ENCODE measurements at regions not wholly inside any gene's neighbourhood (a gene's known extent, or its start where the extent isn't known, plus 50 kb on each side); places are given as distances from the start of the nearest gene placed in this dataset.

DNA sequence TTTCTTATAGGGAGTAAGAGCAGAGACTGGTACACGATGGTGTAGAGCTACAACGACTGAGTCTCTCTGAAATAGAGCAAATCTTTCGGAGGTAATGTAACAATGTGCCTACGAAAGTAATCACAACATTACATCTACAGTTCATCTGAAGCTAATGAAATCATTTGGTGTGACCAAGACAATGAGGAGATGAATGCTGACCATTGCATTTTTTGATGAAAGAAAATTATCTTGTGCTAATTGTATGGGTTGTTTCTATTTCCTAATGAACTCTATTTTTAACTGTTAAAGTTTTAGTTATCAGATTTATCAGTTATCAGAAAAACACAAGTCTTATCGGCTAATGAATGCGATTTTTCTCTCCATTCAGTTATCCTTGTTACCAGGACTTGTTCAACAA is 913.4 kb downstream of the SLITRK6 start:
- Histone ChIP-seq H3K4me1 (replicated peaks in 1 of 2) (no peaks in the 10 kb centered on the region), H3K4me3 (no peak overlapping the region), H3K27ac (no peak overlapping the region)
- 2 to 100% (median 61%) methylated on average over 1 to 6 of the region's 6 CpGs; no CpG with 5 or more reads in 1 of the 10 experiments for WGBS, 10 experiments
- ATAC-seq (replicated peaks in 6 of 8), result no peak
- in situ Hi-C loops (cut with MboI; ENCODE audit: low pct_unique_long_range_greater_than_20kb in 2 of 9, low sequenced_read_pairs in 9 of 9, unreplicated experiment in 9 of 9), result no loop called here

DNA sequence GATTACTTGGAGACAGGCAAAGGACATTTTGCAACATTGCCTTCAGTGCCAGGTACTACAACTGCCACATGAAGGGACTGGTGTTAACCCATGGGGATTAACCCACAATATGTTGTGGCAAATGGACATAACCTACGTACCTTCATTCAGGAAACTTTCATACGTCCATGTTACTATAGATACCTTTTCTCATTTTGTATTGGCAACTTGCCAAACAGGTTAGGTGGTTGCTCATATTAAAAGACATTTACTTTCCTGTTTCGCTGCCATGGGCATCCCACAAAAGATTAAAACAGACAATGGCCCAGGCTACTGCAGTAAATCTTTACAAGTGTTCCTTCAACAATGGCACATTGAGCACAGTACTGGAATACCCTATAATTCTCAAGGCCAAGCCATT is 925.3 kb downstream of the SLITRK6 start:
- ATAC-seq (replicated peaks in 6 of 8), result no peak
- in situ Hi-C loops (cut with MboI; ENCODE audit: low pct_unique_long_range_greater_than_20kb in 2 of 9, low sequenced_read_pairs in 9 of 9, unreplicated experiment in 9 of 9), result no loop called here
- 13 to 100% (median 67%) methylated on average over 1 to 3 of the region's 3 CpGs; no CpG with 5 or more reads in 2 of the 10 experiments for WGBS, 10 experiments
- Histone ChIP-seq H3K27ac (no peak overlapping the region), H3K4me1 (replicated peaks in 1 of 2) (peaks cover 0 to 4% of the 10 kb centered on the region in 2 donors), H3K4me3 (no peak overlapping the region)

GRCh38 chr13:84870190-84870589 is 929.0 kb downstream of the SLITRK6 start:
- WGBS, 10 experiments, result 0 to 100% (median 84%) methylated on average over 2 to 4 of the region's 6 CpGs; no CpG with 5 or more reads in 1 of the 10 experiments
- no peak overlapping the region for H3K27ac ChIP-seq
- peaks cover 7 to 12% of the 10 kb centered on the region in 2 donors for H3K4me1 ChIP-seq (replicated peaks in 1 of 2)
- ATAC-seq (replicated peaks in 6 of 8), result peak in 1 of 8 experiments; percentile 48
- in situ Hi-C loops (cut with MboI; ENCODE audit: low pct_unique_long_range_greater_than_20kb in 2 of 9, low sequenced_read_pairs in 9 of 9, unreplicated experiment in 9 of 9), result no loop called here
- no peak overlapping the region for H3K4me3 ChIP-seq

GRCh38 chr13:84867246-84867645 is 932.0 kb downstream of the SLITRK6 start:
- ATAC-seq (replicated peaks in 6 of 8), result peak in 1 of 8 experiments; percentile 22

DNA sequence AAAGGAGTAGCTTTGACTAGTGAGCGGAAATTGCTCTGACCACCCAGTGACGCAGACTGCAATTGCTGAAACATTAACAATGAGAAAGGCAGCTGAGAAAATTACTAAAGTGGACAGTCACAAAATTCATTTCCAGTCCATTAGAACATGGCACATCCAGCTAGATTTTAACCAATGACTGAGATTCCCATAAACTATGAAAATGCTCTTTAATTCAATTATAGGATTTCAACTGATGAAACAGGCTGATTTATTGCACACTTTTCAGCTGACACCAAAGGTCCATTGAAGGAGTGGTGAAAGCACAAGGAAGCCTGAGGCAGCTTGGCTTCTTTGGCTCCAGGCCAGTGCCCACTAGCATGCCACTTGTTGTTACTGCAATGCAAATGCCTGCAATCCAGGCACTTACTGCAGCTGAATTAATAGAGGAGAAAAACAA is 933.4 kb downstream of the SLITRK6 start:
- WGBS, 10 experiments, result 6 to 85% (median 54%) methylated on average over 1 to 2 of the region's 2 CpGs; no CpG with 5 or more reads in 1 of the 10 experiments

More at GRCh38 chr13:84867246-84867645, 932.0 kb downstream of the SLITRK6 start:
- H3K4me1 ChIP-seq (replicated peaks in 1 of 2), result peaks cover 7 to 17% of the 10 kb centered on the region in 2 donors
- in situ Hi-C loops (cut with MboI; ENCODE audit: low pct_unique_long_range_greater_than_20kb in 2 of 9, low sequenced_read_pairs in 9 of 9, unreplicated experiment in 9 of 9), result no loop called here
- H3K4me3 ChIP-seq, result no peak overlapping the region
- H3K27ac ChIP-seq, result no peak overlapping the region

GRCh38 chr13:84864341-84864740 is 934.9 kb downstream of the SLITRK6 start:
- 0 to 100% (median 71%) methylated on average over 1 to 2 of the region's 2 CpGs for WGBS, 10 experiments
- Histone ChIP-seq H3K4me3 (no peak overlapping the region), H3K27ac (no peak overlapping the region), H3K4me1 (replicated peaks in 1 of 2) (peaks cover 7 to 17% of the 10 kb centered on the region in 2 donors)
- peak in 2 of 8 experiments; percentile 21 to 31 for ATAC-seq (replicated peaks in 6 of 8)
- in situ Hi-C loops (cut with MboI; ENCODE audit: low pct_unique_long_range_greater_than_20kb in 2 of 9, low sequenced_read_pairs in 9 of 9, unreplicated experiment in 9 of 9), result no loop called here

More for the DNA sequence above, 933.4 kb downstream of the SLITRK6 start:
- Histone ChIP-seq H3K4me1 (replicated peaks in 1 of 2) (peaks cover 7 to 17% of the 10 kb centered on the region in 2 donors), H3K4me3 (no peak overlapping the region), H3K27ac (no peak overlapping the region)
- in situ Hi-C loops (cut with MboI; ENCODE audit: low pct_unique_long_range_greater_than_20kb in 2 of 9, low sequenced_read_pairs in 9 of 9, unreplicated experiment in 9 of 9), result no loop called here
- ATAC-seq (replicated peaks in 6 of 8), result peak in 5 of 8 experiments; percentile 95 to 98 (median 96)

GRCh38 chr13:84847107-84847506 is 952.1 kb downstream of the SLITRK6 start:
- 0 to 100% (median 78%) methylated on average over 1 of the region's 1 CpG; no CpG with 5 or more reads in 1 of the 10 experiments for WGBS, 10 experiments
- Histone ChIP-seq H3K4me1 (replicated peaks in 1 of 2) (no peaks in the 10 kb centered on the region), H3K4me3 (no peak overlapping the region), H3K27ac (no peak overlapping the region)
- in situ Hi-C loops (cut with MboI; ENCODE audit: low pct_unique_long_range_greater_than_20kb in 2 of 9, low sequenced_read_pairs in 9 of 9, unreplicated experiment in 9 of 9), result no loop called here
- ATAC-seq (replicated peaks in 6 of 8), result no peak

DNA sequence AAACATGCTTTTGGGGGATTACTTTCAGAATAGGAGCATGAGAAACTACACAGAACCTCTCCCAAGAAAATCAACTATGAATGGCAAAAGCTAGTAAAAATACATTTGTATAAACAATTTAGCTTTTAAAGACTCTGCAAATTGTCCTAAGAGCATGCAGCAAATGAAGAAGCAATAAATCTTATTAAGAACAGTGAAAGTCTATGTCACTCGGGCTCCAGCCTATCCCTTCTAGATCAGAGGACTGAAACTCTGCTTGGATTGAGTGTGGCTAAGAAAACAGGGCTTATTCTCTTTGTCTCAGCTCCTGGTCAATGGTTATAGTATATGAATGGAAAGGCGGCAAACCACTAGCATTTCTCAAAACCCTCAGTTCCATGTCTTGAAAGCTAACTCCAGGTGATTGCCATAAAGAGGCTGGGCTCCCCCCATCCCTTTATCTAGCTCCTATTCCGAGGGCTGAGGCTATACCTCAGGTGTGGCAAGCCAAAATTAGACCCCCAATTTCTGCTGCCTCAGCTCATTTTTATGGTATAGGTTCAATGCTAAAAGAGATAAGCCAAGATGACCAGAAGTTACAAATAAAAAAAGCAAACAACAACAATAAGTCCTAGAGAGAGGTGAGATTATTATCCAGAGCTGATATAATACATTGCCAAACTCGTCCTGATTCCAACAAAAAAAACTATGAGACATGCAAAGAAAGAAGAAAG is 953.2 kb downstream of the SLITRK6 start:
- ATAC-seq (replicated peaks in 6 of 8), result peak in 3 of 8 experiments; percentile 20 to 65 (median 43)
- Histone ChIP-seq H3K4me1 (replicated peaks in 1 of 2) (no peaks in the 10 kb centered on the region), H3K27ac (no peak overlapping the region), H3K4me3 (no peak overlapping the region)
- in situ Hi-C loops (cut with MboI; ENCODE audit: low pct_unique_long_range_greater_than_20kb in 2 of 9, low sequenced_read_pairs in 9 of 9, unreplicated experiment in 9 of 9), result no loop called here
- 10 to 82% (median 71%) methylated on average over 1 to 4 of the region's 4 CpGs; no CpG with 5 or more reads in 1 of the 10 experiments for WGBS, 10 experiments

GRCh38 chr13:84844473-84844872 is 954.7 kb downstream of the SLITRK6 start:
- Histone ChIP-seq H3K4me1 (replicated peaks in 1 of 2) (no peaks in the 10 kb centered on the region), H3K4me3 (no peak overlapping the region), H3K27ac (no peak overlapping the region)
- ATAC-seq (replicated peaks in 6 of 8), result peak in 4 of 8 experiments; percentile 14 to 73 (median 48)
- in situ Hi-C loops (cut with MboI; ENCODE audit: low pct_unique_long_range_greater_than_20kb in 2 of 9, low sequenced_read_pairs in 9 of 9, unreplicated experiment in 9 of 9), result no loop called here
- WGBS, 10 experiments, result 0 to 78% (median 20%) methylated on average over 1 of the region's 1 CpG; no CpG with 5 or more reads in 3 of the 10 experiments

GRCh38 chr13:84843368-84843767 is 955.9 kb downstream of the SLITRK6 start:
- H3K4me3 ChIP-seq, result no peak overlapping the region
- no peak overlapping the region for H3K27ac ChIP-seq
- ATAC-seq (replicated peaks in 6 of 8), result no peak
- in situ Hi-C loops (cut with MboI; ENCODE audit: low pct_unique_long_range_greater_than_20kb in 2 of 9, low sequenced_read_pairs in 9 of 9, unreplicated experiment in 9 of 9), result no loop called here
- WGBS, 10 experiments, result 0 to 100% (median 30%) methylated on average over 1 of the region's 1 CpG; no CpG with 5 or more reads in 1 of the 10 experiments
- H3K4me1 ChIP-seq (replicated peaks in 1 of 2), result no peaks in the 10 kb centered on the region

DNA sequence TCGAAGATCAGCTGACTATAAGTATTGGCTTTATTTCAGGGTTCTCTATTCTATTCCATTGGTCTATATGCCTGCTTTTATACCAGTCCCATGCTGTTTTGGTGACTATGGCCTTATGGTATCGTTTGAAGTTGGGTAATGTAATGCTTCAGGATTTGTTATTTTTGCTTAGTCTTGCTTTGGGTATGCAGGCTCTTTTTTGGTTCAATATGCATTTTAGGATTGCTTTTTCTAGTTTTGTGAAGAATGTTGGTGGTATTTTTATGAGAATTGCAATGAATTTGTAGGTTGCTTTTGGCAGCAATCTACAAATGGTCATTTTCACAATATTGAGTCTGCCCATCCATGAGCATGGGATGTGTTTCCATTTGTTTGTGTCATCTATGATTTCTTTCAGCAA is 951.9 kb upstream of the SLITRK1 start:
- in situ Hi-C loops (cut with MboI; ENCODE audit: low pct_unique_long_range_greater_than_20kb in 2 of 9, low sequenced_read_pairs in 9 of 9, unreplicated experiment in 9 of 9), result no loop called here
- WGBS, 10 experiments, result 0 to 100% (median 83%) methylated on average over 1 to 2 of the region's 2 CpGs; no CpG with 5 or more reads in 1 of the 10 experiments
- Histone ChIP-seq H3K4me3 (no peak overlapping the region), H3K27ac (no peak overlapping the region), H3K4me1 (replicated peaks in 1 of 2) (no peaks in the 10 kb centered on the region)
- no peak for ATAC-seq (replicated peaks in 6 of 8)

- in situ Hi-C loops (cut with MboI; ENCODE audit: low pct_unique_long_range_greater_than_20kb in 2 of 9, low sequenced_read_pairs in 9 of 9, unreplicated experiment in 9 of 9), result no loop called here
- no peak overlapping the region for H3K27ac ChIP-seq
- no peak for ATAC-seq (replicated peaks in 6 of 8)
- WGBS, 10 experiments, result 36 to 100% (median 89%) methylated on average over 1 to 8 of the region's 27 CpGs; no CpG with 5 or more reads in 1 of the 10 experiments
- H3K4me1 ChIP-seq (replicated peaks in 1 of 2), result no peaks in the 10 kb centered on the region
- H3K4me3 ChIP-seq, result no peak overlapping the region
Measured at GRCh38 chr13:84831666-84832657, 949.7 kb upstream of the SLITRK1 start.

GRCh38 chr13:84823528-84823927 is 941.3 kb upstream of the SLITRK1 start:
- 0 to 83% (median 67%) methylated on average over 1 of the region's 1 CpG; no CpG with 5 or more reads in 1 of the 10 experiments for WGBS, 10 experiments
- no peaks in the 10 kb centered on the region for H3K4me1 ChIP-seq (replicated peaks in 1 of 2)
- in situ Hi-C loops (cut with MboI; ENCODE audit: low pct_unique_long_range_greater_than_20kb in 2 of 9, low sequenced_read_pairs in 9 of 9, unreplicated experiment in 9 of 9), result no loop called here
- ATAC-seq (replicated peaks in 6 of 8), result no peak
- no peak overlapping the region for H3K27ac ChIP-seq
- H3K4me3 ChIP-seq, result no peak overlapping the region

All from motor neuron (in vitro differentiated cells).